Chondrocyte (in vitro differentiated cells): ENCODE measurements at regions not wholly inside any gene's neighbourhood (a gene's known extent, or its start where the extent isn't known, plus 50 kb on each side); places are given as distances from the start of the nearest gene placed in this dataset.
"Not testable (repeated sequence)": the region's sequence is repeated elsewhere in the genome, so short reads cannot be mapped to it uniquely, and the experiment has no call there.

ENCODE experiments used
- DNase-seq: peaks from one replicate; pipeline ENCODE4 v3.0.0; 2021; ENCODE audit warnings: mixed read lengths, low spot score
- H3K27ac Mint-ChIP-seq: one replicate; pipeline ENCODE4 v1.8.0; 2021; ENCODE audit warnings: mild to moderate bottlenecking, moderate library complexity, mixed read lengths; ENCODE audit not compliant: unreplicated experiment
- H3K27me3 Mint-ChIP-seq: 2 replicates; pipeline ENCODE4 v1.8.0; 2021; ENCODE audit warnings: low read depth, mixed read lengths
- H3K36me3 Mint-ChIP-seq: 2 replicates; pipeline ENCODE4 v1.8.0; 2021; ENCODE audit warnings: low read depth, mixed read lengths
- H3K4me1 Mint-ChIP-seq: 2 replicates; pipeline ENCODE4 v1.8.0; 2021; ENCODE audit warnings: low read depth, mild to moderate bottlenecking, mixed read lengths
- H3K4me3 Mint-ChIP-seq: one replicate; pipeline ENCODE4 v1.8.0; 2021; ENCODE audit warnings: mild to moderate bottlenecking, moderate library complexity, mixed read lengths; ENCODE audit not compliant: unreplicated experiment
- H3K9me3 Mint-ChIP-seq: 2 replicates; pipeline ENCODE4 v1.8.0; 2021; ENCODE audit warnings: low read depth, mixed read lengths
- CTCF ChIP-seq: fragments of 200-600 bp; sonication (generic); IDR thresholded peaks from 2 replicates; pipeline ENCODE4 v1.5.0; 2021; ENCODE audit warnings: antibody characterized with exemption, mild to moderate bottlenecking, moderate library complexity

- DNase-seq: no peak
- no peaks in the 10 kb centered on the region for H3K27me3 Mint-ChIP-seq
- no peak for TF ChIP-seq CTCF
- no peak overlapping the region for H3K27ac Mint-ChIP-seq
- no peaks in the 10 kb centered on the region for H3K4me1 Mint-ChIP-seq
- no peaks in the 10 kb centered on the region for H3K36me3 Mint-ChIP-seq
- peaks cover 2% of the 10 kb centered on the region for H3K9me3 Mint-ChIP-seq
- no peak overlapping the region for H3K4me3 Mint-ChIP-seq
Observed at GRCh38 chr6:112524071-112524470, 176.9 kb downstream of the RFPL4B start.

- Mint-ChIP-seq H3K27ac (no peak overlapping the region), H3K27me3 (no peaks in the 10 kb centered on the region), H3K4me1 (no peaks in the 10 kb centered on the region), H3K4me3 (no peak overlapping the region), H3K9me3 (peaks cover 2% of the 10 kb centered on the region), H3K36me3 (no peaks in the 10 kb centered on the region)
- DNase-seq: no peak
- no peak for TF ChIP-seq CTCF
Observed at GRCh38 chr6:112525749-112526148, 178.6 kb downstream of the RFPL4B start.

GRCh38 chr6:112526594-112526993, 179.5 kb downstream of the RFPL4B start:
- H3K4me1 Mint-ChIP-seq: no peaks in the 10 kb centered on the region
- no peak overlapping the region for H3K4me3 Mint-ChIP-seq
- no peak for DNase-seq
- TF ChIP-seq CTCF: no peak
- no peaks in the 10 kb centered on the region for H3K36me3 Mint-ChIP-seq
- no peaks in the 10 kb centered on the region for H3K27me3 Mint-ChIP-seq
- no peak overlapping the region for H3K27ac Mint-ChIP-seq
- peaks cover 2% of the 10 kb centered on the region for H3K9me3 Mint-ChIP-seq

- DNase-seq, H3K27me3 Mint-ChIP-seq, H3K4me3 Mint-ChIP-seq, H3K9me3 Mint-ChIP-seq, H3K4me1 Mint-ChIP-seq, H3K27ac Mint-ChIP-seq, H3K36me3 Mint-ChIP-seq: not testable (repeated sequence)
Observed at GRCh38 chr6:112528306-112528705, 181.2 kb downstream of the RFPL4B start.

GRCh38 chr6:112535816-112536215, 188.7 kb downstream of the RFPL4B start:
- DNase-seq: no peak
- Mint-ChIP-seq H3K9me3 (peaks cover 4% of the 10 kb centered on the region), H3K27ac (no peak overlapping the region), H3K4me1 (no peaks in the 10 kb centered on the region), H3K36me3 (peaks cover 1% of the 10 kb centered on the region), H3K27me3 (no peaks in the 10 kb centered on the region), H3K4me3 (no peak overlapping the region)
- TF ChIP-seq CTCF: no peak

- H3K27me3 Mint-ChIP-seq: no peaks in the 10 kb centered on the region
- TF ChIP-seq CTCF: no peak
- no peaks in the 10 kb centered on the region for H3K4me1 Mint-ChIP-seq
- no peak overlapping the region for H3K27ac Mint-ChIP-seq
- DNase-seq: no peak
- H3K4me3 Mint-ChIP-seq: no peak overlapping the region
- H3K36me3 Mint-ChIP-seq: no peaks in the 10 kb centered on the region
- peaks cover 14% of the 10 kb centered on the region for H3K9me3 Mint-ChIP-seq
Observed at GRCh38 chr6:112539355-112539754, 192.2 kb downstream of the RFPL4B start.

- H3K9me3 Mint-ChIP-seq: peaks cover 20% of the 10 kb centered on the region
- H3K27me3 Mint-ChIP-seq, H3K27ac Mint-ChIP-seq: not testable (repeated sequence)
Observed at GRCh38 chr6:112541847-112542246, 194.7 kb downstream of the RFPL4B start.

GRCh38 chr6:112547321-112548085, 200.4 kb downstream of the RFPL4B start:
- H3K4me3 Mint-ChIP-seq, H3K36me3 Mint-ChIP-seq, H3K4me1 Mint-ChIP-seq, DNase-seq, H3K27ac Mint-ChIP-seq, H3K27me3 Mint-ChIP-seq: not testable (repeated sequence)
- peaks cover 24% of the 10 kb centered on the region for H3K9me3 Mint-ChIP-seq

More at GRCh38 chr6:112541847-112542246, 194.7 kb downstream of the RFPL4B start:
- not testable (repeated sequence) for H3K4me1 Mint-ChIP-seq, DNase-seq, H3K36me3 Mint-ChIP-seq, H3K4me3 Mint-ChIP-seq
